GM23338 (cell line): ENCODE measurements at regions not wholly inside any gene's neighbourhood (a gene's known extent, or its start where the extent isn't known, plus 50 kb on each side); places are given as distances from the start of the nearest gene placed in this dataset.

Experiments used
- EZH2 ChIP-seq: fragments of 200-600 bp; sonication (generic); IDR thresholded peaks from one replicate; pipeline ENCODE4 v1.8.0; 2017; ENCODE audit warnings: antibody characterized with exemption, mild to moderate bottlenecking, low read depth; ENCODE audit not compliant: unreplicated experiment
- JUNB ChIP-seq: IDR thresholded peaks from one replicate; pipeline ENCODE4 v1.6.1; 2016; ENCODE audit warnings: antibody characterized with exemption; ENCODE audit not compliant: unreplicated experiment
- POLR2AphosphoS5 ChIP-seq: IDR thresholded peaks from 2 replicates; pipeline ENCODE4 v1.6.1; 2016; ENCODE audit warnings: antibody characterized with exemption, low read depth
- ZNF331 ChIP-seq: fragments of 250-450 bp; sonication (Bioruptor Pico); IDR thresholded peaks from 2 replicates; pipeline ENCODE4 v1.5.0; 2020; ENCODE audit warnings: low read depth, mild to moderate bottlenecking, moderate library complexity
- TF ChIP-seq, protein P1 (sequence below), 2 experiments: fragments of 200-600 bp in 1 of 2; sonication (generic) in 1 of 2; conservative IDR thresholded peaks; 2 replicates each; pipeline versions ENCODE4 v1.5.1 to v1.6.1; 2016 to 2017; ENCODE audit warnings: antibody characterized with exemption in 2 of 2, low read depth in 2 of 2, mild to moderate bottlenecking in 2 of 2, moderate library complexity in 1 of 2
- TF ChIP-seq, protein P2 (sequence below): IDR thresholded peaks from one replicate; pipeline ENCODE4 v1.6.1; 2018; ENCODE audit warnings: antibody characterized with exemption; ENCODE audit not compliant: unreplicated experiment

DNA sequence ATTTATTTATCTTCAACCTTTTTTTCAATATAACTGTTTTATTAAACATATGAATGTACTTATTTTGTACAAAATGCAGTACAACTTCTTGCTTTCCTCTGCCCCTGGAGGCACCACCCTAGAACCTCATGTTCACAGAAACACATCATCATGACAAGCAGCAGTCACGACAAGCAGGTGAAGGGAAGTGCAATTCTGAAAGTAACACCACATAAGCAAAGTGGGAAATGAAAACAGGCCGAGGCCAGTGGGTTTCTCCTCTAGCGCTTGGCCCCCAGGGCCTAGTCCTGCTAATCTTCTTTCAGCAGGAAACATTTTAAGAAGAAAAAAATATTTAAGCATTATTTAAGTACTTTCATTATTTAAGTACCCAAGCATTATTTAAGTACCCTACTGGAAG lies 598.1 kb downstream of the SH2D4B start:
- TF ChIP-seq POLR2AphosphoS5 (no peak), JUNB (no peak), EZH2 (no peak), ZNF331 (CRISPR knock-in tag) (no peak)
- TF ChIP-seq, protein P1, sequence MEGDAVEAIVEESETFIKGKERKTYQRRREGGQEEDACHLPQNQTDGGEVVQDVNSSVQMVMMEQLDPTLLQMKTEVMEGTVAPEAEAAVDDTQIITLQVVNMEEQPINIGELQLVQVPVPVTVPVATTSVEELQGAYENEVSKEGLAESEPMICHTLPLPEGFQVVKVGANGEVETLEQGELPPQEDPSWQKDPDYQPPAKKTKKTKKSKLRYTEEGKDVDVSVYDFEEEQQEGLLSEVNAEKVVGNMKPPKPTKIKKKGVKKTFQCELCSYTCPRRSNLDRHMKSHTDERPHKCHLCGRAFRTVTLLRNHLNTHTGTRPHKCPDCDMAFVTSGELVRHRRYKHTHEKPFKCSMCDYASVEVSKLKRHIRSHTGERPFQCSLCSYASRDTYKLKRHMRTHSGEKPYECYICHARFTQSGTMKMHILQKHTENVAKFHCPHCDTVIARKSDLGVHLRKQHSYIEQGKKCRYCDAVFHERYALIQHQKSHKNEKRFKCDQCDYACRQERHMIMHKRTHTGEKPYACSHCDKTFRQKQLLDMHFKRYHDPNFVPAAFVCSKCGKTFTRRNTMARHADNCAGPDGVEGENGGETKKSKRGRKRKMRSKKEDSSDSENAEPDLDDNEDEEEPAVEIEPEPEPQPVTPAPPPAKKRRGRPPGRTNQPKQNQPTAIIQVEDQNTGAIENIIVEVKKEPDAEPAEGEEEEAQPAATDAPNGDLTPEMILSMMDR (conservative IDR thresholded peaks at IDR 0.05; ENCODE audit: low read depth in 2 of 2), result no peak
- TF ChIP-seq, protein P2, sequence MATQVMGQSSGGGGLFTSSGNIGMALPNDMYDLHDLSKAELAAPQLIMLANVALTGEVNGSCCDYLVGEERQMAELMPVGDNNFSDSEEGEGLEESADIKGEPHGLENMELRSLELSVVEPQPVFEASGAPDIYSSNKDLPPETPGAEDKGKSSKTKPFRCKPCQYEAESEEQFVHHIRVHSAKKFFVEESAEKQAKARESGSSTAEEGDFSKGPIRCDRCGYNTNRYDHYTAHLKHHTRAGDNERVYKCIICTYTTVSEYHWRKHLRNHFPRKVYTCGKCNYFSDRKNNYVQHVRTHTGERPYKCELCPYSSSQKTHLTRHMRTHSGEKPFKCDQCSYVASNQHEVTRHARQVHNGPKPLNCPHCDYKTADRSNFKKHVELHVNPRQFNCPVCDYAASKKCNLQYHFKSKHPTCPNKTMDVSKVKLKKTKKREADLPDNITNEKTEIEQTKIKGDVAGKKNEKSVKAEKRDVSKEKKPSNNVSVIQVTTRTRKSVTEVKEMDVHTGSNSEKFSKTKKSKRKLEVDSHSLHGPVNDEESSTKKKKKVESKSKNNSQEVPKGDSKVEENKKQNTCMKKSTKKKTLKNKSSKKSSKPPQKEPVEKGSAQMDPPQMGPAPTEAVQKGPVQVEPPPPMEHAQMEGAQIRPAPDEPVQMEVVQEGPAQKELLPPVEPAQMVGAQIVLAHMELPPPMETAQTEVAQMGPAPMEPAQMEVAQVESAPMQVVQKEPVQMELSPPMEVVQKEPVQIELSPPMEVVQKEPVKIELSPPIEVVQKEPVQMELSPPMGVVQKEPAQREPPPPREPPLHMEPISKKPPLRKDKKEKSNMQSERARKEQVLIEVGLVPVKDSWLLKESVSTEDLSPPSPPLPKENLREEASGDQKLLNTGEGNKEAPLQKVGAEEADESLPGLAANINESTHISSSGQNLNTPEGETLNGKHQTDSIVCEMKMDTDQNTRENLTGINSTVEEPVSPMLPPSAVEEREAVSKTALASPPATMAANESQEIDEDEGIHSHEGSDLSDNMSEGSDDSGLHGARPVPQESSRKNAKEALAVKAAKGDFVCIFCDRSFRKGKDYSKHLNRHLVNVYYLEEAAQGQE, result no peak
